ENCODE measurements at regions not wholly inside any gene's neighbourhood (a gene's known extent, or its start where the extent isn't known, plus 50 kb on each side); places are given as distances from the start of the nearest gene placed in this dataset.
"Not testable (repeated sequence)": the region's sequence is repeated elsewhere in the genome, so short reads cannot be mapped to it uniquely, and the experiment has no call there.

DNA sequence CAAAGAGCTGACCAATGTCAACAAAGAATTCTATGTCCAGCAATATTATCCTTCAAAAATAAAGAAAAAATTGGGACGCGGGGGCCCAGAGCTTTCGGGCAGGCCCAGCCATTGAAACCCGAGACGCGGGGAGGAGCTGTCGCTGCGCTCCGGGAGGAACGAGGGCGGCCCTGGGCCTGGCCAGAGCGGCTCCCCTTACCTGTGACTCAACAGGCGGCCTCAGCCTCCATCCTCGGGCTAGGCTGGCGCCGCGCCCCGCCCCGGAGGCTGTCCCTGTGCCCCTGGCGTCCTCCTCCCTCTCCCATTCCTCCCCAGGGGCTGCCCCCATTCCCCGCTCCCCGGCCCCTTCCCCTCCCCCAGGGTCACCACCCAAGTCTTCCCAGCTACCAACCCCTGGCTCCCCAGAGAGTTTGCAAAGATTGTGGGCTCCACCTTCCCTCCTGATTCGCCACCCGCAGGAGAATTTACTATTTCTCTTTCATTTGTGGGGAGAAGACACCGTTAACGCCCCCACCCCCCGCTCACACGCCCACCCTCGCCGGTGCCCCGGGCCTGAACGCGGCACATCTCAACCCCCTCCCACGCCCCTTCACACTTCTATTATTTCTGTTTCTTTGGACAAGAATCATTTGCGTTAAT is 127.9 kb downstream of the ARRDC4 start:
- not testable (repeated sequence) for DNase-seq

- DNase-seq: not testable (repeated sequence)
Observed at GRCh38 chr15:98089352-98089751, 128.8 kb downstream of the ARRDC4 start.

GRCh38 chr15:98097986-98098385 is 137.5 kb downstream of the ARRDC4 start:
- not testable (repeated sequence) for DNase-seq

DNA sequence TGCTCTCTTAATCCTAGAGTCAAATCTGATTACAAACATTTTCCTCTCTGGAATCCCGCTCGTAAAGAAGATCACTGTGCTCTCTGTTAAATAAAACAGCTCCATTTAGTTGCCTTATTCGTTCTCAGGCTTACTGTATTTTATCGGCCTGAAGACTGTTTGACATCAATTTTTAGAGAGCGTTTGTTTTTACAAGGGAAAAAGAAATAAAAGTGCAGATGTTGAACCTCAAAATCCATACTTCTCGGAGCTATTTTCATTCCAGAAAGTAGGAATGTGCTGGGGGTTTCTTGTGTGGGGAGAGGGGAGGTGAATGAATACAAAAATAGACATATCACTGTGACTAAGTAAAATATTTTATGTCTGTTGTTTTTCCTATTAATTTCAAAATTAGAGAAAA is 140.1 kb downstream of the ARRDC4 start:
- DNase-seq: not testable (repeated sequence)

DNA sequence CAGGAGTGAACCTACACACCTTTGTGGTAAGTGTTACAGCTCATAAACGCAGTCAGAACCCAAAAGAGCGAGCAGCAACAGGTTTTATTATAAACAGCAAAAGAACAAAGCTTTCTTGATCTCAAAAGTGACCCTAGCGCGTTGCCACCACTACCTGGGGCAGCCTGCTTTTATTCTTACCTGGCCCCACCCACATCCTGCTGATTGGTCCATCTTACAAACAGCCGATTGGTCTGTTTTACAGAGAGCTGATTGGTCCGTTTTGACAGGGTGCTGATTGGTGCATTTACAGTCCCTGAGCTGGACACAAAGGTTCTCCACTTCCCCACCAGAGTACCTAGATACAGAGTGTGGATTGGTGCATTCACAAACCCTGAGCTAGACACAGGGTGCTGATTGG is 143.1 kb downstream of the ARRDC4 start:
- DNase-seq: no peak

DNA sequence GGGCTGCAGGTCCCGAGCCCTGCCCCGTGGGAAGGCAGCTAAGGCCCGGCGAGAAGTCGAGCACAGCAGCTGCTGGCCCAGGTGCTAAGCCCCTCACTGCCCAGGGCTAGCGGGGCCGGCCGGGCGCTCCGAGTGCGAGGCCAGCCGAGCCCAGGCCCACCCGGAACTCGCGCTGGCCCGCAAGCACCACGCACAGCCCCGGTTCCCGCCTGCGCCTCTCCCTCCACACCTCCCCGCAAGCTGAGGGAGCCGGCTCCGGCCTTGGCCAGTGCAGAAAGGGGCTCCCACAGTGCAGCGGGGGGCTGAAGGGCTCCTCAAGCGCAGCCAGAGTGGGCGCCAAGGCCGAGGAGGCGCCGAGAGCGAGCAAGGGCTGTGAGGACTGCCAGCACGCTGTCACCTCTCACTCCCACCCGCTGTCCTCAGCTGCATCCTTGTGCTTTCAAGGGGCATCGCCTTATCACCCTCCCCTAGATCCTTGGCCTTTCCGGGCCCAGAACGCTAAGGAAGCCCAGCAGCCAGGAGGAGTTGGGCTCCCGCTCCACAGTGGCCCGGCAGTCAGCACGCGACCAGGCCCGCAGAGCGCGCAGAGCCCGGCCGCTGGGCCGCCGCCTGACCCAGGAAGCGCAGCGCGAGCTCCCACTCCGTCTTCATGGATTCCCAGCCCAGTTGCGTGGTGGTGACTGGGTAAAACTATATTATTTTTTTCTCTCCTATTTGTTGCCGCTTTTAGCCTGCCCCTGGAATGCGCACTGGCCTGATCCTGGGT is 144.1 kb downstream of the ARRDC4 start:
- DNase-seq: not testable (repeated sequence)

- not testable (repeated sequence) for DNase-seq
Observed at GRCh38 chr15:98106615-98107194, 146.2 kb downstream of the ARRDC4 start.

- DNase-seq: no peak
Observed at GRCh38 chr15:98111806-98112205, 151.3 kb downstream of the ARRDC4 start.

DNA sequence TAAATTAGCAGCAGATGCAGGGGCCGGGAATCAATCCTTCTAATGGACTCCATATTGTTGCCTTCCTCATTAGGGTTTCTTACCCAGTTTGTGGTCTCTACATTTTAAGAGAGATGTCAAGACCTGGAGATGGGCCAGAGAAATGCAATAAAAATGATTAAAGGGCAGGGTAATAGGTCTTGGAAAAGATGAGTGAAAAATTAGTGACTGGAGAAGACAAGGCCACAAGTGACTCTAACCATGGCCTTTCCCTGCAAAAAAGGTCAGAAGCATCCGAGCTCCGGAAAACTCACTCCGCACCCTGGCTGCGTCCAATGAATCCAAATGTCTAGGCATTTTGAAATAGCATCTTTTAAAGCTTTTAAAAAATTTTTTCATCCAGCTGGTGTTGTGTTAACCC is 152.8 kb downstream of the ARRDC4 start:
- no peak for DNase-seq

DNA sequence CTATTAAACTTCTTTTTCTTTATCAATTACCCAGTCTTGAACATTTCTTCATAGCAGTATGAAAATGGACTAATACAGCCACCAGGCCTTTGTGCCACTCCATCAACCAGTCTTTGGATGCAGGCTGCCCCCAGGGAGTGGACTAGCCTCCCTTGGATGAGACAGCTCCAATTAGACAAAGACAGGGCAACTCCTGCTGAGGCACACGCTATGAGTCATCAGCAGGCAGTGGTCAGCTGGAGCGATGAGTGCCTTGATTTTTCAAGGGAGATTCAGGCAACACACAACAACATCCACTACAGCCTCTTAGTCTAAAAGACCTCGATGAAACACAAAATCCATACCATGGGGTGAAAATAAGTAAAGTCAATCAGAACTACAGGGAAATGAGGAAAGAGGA is 160.1 kb downstream of the ARRDC4 start:
- DNase-seq: no peak

DNA sequence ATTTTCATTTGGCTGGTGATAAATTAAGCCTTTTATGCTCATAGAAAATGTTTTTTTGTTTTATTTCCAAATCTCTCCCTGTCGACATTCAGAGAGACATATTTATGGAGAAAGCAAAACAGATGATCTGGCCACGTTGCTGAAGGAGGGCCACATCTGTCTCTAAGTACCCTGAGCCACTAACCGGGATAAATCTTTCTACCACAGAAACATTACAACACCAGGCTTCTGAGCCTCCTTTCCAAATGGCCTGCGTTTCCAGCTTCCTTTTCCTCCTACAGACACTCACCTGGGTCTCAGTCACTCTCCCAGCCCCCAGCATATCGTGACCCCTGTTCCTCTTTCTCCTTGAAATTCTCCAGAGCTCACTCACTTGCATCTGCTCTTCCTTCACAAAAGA is 161.0 kb downstream of the ARRDC4 start:
- DNase-seq: no peak

DNA sequence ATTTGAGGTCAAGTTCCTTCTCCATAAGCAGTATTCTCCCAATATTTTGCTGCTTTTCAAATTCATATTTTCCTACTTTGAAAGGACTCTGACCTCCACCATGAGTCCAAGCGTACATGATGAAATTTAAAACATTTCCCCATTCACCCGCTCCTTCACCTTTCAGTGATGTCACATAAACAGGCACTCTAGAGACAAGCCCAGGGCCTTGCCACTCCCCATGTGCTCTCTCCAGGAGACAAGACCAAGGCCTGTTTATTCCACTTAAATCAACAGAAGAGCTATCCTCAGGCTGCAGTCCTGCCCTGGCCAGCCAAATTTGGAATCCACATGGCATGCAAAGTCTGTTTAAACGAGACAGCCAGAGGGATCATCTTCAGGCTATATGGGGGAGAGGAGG is 161.5 kb downstream of the ARRDC4 start:
- DNase-seq: no peak

GRCh38 chr15:98123297-98123696 is 162.8 kb downstream of the ARRDC4 start:
- no peak for DNase-seq

GRCh38 chr15:98123834-98124233 is 163.3 kb downstream of the ARRDC4 start:
- no peak for DNase-seq

- no peak for DNase-seq
Observed at GRCh38 chr15:98124581-98124980, 164.1 kb downstream of the ARRDC4 start.

DNA sequence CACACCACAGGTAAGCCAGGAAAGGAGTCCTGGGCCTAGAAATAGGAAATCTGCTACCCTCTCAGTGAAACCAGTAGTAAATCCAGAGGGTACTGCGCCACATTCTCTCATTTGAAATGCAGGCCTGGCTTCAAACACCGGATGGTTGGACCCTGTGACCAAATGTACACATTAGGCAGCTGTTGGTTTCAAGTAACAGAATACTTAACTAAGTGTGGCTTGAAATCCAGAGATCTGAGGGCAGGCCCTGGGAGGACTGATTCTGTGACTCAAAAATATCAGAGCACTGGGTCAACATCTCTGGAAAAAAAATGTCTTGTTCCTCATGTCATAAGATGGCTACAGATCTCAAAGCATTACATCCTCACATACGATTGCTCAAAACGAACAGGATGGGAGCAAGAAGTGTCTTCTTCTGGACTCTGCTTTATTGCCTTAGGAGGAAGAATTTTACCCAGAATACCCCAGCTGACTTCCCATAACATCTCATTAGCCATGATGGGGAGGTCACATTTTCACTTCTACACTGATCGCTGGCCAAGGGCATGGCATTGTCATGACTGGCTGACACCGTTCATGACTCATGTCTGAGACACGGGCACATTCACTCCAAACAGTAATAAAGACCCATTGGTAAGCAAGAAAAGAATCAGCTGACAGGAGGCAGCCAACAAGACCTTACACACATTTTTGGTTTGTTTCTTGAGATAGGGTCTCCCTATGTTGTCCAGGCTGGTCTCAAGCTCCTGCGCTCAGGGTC is 166.0 kb downstream of the ARRDC4 start:
- no peak for DNase-seq

DNA sequence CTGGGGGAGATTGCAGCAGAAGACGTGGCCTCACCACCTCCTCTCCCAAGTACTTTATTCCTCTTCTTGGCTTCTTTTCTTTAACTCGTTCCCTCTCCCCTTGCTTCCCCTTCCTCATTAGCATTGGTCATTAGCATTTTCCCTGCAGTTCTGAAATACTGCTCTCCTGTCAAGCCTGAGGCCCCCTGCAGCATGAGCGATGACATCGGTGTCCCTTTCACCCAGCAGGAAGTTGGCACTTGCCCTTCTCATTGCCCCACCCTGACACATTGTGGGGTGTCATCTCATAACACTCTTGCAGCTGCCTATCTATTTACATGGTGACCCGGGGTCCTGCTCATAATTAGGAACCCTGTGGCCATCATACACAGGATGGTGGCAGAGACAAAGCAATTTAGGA is 167.1 kb downstream of the ARRDC4 start:
- DNase-seq: no peak

GRCh38 chr15:98131924-98132323 is 171.4 kb downstream of the ARRDC4 start:
- no peak for DNase-seq

DNA sequence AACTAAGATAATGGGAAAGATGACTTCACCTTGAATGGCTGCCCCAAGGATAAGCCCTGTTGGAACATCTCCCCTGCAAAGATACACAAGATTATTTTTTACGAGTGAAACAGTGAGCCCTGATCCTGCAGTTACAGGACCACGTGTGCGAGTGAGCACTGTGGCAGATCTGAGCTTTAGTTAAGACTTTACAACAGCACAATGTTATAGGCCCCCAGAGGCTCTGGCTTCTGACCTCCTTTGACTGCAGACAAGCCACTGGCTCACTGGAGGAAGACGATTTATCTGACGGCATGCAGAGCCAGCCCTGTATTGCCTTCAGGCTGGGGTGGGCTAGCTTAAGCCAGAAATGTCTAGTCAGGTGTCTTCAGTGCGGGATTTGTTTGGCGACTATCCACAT is 174.4 kb downstream of the ARRDC4 start:
- DNase-seq: no peak

DNA sequence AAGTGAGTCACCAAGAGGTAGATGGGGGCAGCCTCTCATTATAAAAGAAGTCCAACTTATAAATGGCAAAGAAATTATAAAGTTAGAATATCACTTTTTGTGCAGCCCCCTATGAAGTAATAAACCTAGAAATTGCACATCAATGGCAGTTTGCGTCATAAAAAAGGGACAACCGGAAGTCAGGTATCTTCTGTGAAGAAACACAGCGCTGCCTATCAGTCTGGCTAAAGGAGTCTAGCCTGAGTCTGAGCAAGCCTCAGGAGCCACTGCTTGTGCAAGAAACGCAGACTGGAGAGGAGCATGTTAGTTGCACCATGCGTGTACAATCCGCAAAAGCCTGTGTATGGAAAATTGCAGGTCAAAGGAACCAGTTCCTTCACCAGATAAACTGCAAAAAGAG is 178.4 kb downstream of the ARRDC4 start:
- DNase-seq: no peak

- DNase-seq: no peak
Observed at GRCh38 chr15:98139337-98139736, 178.8 kb downstream of the ARRDC4 start.

GRCh38 chr15:98142572-98142971 is 182.1 kb downstream of the ARRDC4 start:
- DNase-seq: no peak

DNA sequence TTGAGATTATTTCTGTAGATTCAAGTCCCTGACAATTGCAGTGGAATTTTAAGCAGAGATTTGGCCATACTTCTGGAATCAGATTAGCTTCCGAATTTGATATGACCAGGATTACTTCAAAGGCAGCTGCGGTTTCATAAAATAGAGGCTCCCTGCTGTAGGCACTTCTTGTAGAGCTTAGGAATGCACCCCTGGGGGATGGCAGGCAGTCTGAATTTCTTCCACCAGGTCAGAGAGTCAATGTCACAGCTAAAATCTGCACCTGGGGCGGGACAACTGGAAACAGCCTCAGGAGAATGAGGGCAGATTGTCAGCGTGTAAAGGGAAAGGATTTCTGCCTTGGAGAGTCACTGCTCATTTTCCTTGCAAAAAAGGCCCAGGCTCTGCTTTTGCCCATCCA is 182.6 kb downstream of the ARRDC4 start:
- DNase-seq: no peak

DNA sequence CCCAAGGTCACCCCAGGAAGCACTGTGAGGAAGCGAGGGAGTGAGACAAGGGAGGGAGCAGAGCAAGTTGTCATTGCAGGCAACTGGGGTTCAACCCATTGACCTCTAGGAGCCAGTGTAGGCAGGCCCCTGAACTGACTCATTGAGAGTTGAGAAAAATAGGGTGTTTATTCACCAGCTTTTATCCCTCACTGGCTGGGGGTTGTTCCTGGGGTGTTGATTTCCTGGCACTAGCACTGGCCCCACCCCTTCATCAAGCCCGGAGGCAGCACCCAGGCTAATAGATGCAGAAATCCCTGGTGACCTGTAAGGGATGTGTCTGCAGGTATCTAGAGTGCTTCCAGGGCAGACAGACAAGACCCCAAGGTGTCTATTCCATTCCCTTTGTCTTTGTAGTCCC is 183.9 kb downstream of the ARRDC4 start:
- no peak for DNase-seq

Measured in activated naive CD4-positive, alpha-beta T cell treated with Interleukin-2 at 50 U/mL for 16 hours (primary cell).